ENCODE measurements at regions not wholly inside any gene's neighbourhood (a gene's known extent, or its start where the extent isn't known, plus 50 kb on each side); places are given as distances from the start of the nearest gene placed in this dataset.

GRCh38 chr6:65938000-65938399, 231.0 kb upstream of the EYS start:
- no peak for TF ChIP-seq RARB (CRISPR knock-in tag; IDR thresholded peaks at IDR 0.05)
- TF ChIP-seq ZC3H11A (IDR thresholded peaks at IDR 0.05): no peak
- no peak for TF ChIP-seq HDAC2 (IDR thresholded peaks at IDR 0.05)
- TF ChIP-seq SREBF2 (IDR thresholded peaks at IDR 0.05): no peak
- no peak for TF ChIP-seq REST (IDR thresholded peaks at IDR 0.05)
- TF ChIP-seq POLR2A (IDR thresholded peaks at IDR 0.05; ENCODE audit: low read length): no peak
- no peak for TF ChIP-seq NFE2L2 (conservative IDR thresholded peaks at IDR 0.05; ENCODE audit: low read length)
- TF ChIP-seq TFCP2L1 (CRISPR knock-in tag; IDR thresholded peaks at IDR 0.05): no peak

Data from A549 (cell line).